H1 (cell line): ENCODE measurements at regions not wholly inside any gene's neighbourhood (a gene's known extent, or its start where the extent isn't known, plus 50 kb on each side); places are given as distances from the start of the nearest gene placed in this dataset.

Experiments
- CTCF ChIA-PET: fragments of 300-600 bp; sonication (Branson Sonifier 250); formaldehyde crosslinking; loops from one replicate; lab custom pipeline; 2021; ENCODE audit not compliant: partially characterized antibody; lab: Charles Lee
- POLR2A ChIA-PET: fragments of 300-600 bp; sonication (Branson Sonifier 250); formaldehyde crosslinking; loops from one replicate; lab custom pipeline; 2021; ENCODE audit warnings: inconsistent platforms; ENCODE audit not compliant: partially characterized antibody; lab: Charles Lee
- DNase-seq, 2 experiments: peaks; one replicate each; pipeline versions ENCODE4 v3.0.0 to v3.0.0-alpha.2; 2010 to 2022; ENCODE audit warnings: low spot score in 2 of 2, low read depth in 1 of 2, mixed read lengths in 1 of 2
- FAIRE-seq: peaks from 2 replicates; lab custom pipeline; 2011; peaks lifted over from hg19 to GRCh38; lab: Jason Lieb, UNC
- H2AFZ ChIP-seq: 2 replicates; pipeline ENCODE4 v1.8.1; 2012; ENCODE audit warnings: low read length, inconsistent platforms
- H2AK5ac ChIP-seq: 2 replicates; pipeline ENCODE4 v1.6.1; 2013; ENCODE audit warnings: low read depth, low read length
- H2BK120ac ChIP-seq: replicated peaks from 2 replicates; pipeline ENCODE3; 2013; ENCODE audit warnings: low read depth, low read length, inconsistent platforms
- H2BK12ac ChIP-seq: 2 replicates; pipeline ENCODE4 v1.6.1; 2013; ENCODE audit warnings: low read depth, low read length
- H2BK15ac ChIP-seq: 2 replicates; pipeline ENCODE4 v1.6.1; 2013; ENCODE audit warnings: low read length
- H2BK20ac ChIP-seq: 2 replicates; pipeline ENCODE4 v1.6.1; 2013; ENCODE audit warnings: low read length
- H2BK5ac ChIP-seq: 2 replicates; pipeline ENCODE4 v1.6.1; 2013; ENCODE audit warnings: low read depth, low read length
- H3K14ac ChIP-seq: 2 replicates; pipeline ENCODE4 v1.6.1; 2013; ENCODE audit warnings: inconsistent platforms; ENCODE audit not compliant: insufficient read length
- H3K18ac ChIP-seq: 2 replicates; pipeline ENCODE4 v1.6.1; 2013; ENCODE audit warnings: low read length; ENCODE audit errors: extremely low read depth
- H3K23ac ChIP-seq: 2 replicates; pipeline ENCODE4 v1.6.1; 2013; ENCODE audit warnings: inconsistent platforms; ENCODE audit not compliant: insufficient read length
- H3K23me2 ChIP-seq: 2 replicates; pipeline ENCODE4 v1.6.1; 2013; ENCODE audit warnings: low read depth, low read length
- H3K27ac ChIP-seq: 2 replicates; pipeline ENCODE4 v1.6.1; 2011; ENCODE audit warnings: low read depth, low read length, inconsistent platforms
- H3K27me3 ChIP-seq, 4 experiments: replicated peaks in 1 of 4; 1 replicate in 1 of 4; 2 replicates in 3 of 4; pipeline versions ENCODE4 v1.6.1 to v1.8.1; 2011 to 2013; ENCODE audit warnings: low read length in 3 of 4, mild to moderate bottlenecking in 3 of 4, inconsistent platforms in 2 of 4, mixed read lengths in 2 of 4, moderate library complexity in 1 of 4; ENCODE audit not compliant: control insufficient read depth in 3 of 4, insufficient read depth in 3 of 4; ENCODE audit errors: extremely low read depth in 1 of 4
- H3K36me3 ChIP-seq, 4 experiments: 2 replicates each; pipeline versions ENCODE4 v1.6.1 to v1.8.1; 2011 to 2013; ENCODE audit warnings: mild to moderate bottlenecking in 4 of 4, low read length in 3 of 4, moderate library complexity in 2 of 4, control low read depth in 1 of 4, inconsistent platforms in 1 of 4; ENCODE audit not compliant: insufficient read depth in 4 of 4, control insufficient read depth in 2 of 4
- H3K4ac ChIP-seq: replicated peaks from 2 replicates; pipeline ENCODE3; 2013; ENCODE audit warnings: low read length, low read depth, mixed read lengths, inconsistent platforms; ENCODE audit not compliant: insufficient read length
- H3K4me1 ChIP-seq, 4 experiments: replicated peaks in 1 of 4; 1 replicate in 1 of 4; 2 replicates in 3 of 4; pipeline versions ENCODE4 v1.6.1 to v1.8.1; 2011 to 2013; ENCODE audit warnings: low read length in 3 of 4, inconsistent platforms in 2 of 4, mixed read lengths in 1 of 4; ENCODE audit not compliant: insufficient read depth in 4 of 4, control insufficient read depth in 3 of 4
- H3K4me2 ChIP-seq, 2 experiments: 2 replicates each; pipeline versions ENCODE4 v1.6.1 to v1.8.1; 2011 to 2013; ENCODE audit warnings: low read depth in 2 of 2, low read length in 2 of 2, control low read depth in 1 of 2, inconsistent platforms in 1 of 2, mild to moderate bottlenecking in 1 of 2; ENCODE audit not compliant: insufficient read depth in 1 of 2
- H3K4me3 ChIP-seq, 4 experiments: fragments of 200-600, 300-600 bp in 1 of 4; sonication (generic), shearing (Covaris generic), sonication (Bioruptor Twin) in 1 of 4; 2 replicates each; pipeline versions ENCODE4 v1.5.1 to v1.8.1; 2011 to 2016; ENCODE audit warnings: low read length in 4 of 4, low read depth in 3 of 4, control low read depth in 2 of 4, inconsistent platforms in 2 of 4, mild to moderate bottlenecking in 2 of 4, mixed read lengths in 1 of 4, moderate library complexity in 1 of 4; ENCODE audit not compliant: insufficient read depth in 2 of 4; ENCODE audit errors: extremely low read depth in 1 of 4
- H3K56ac ChIP-seq: replicated peaks from 2 replicates; pipeline ENCODE3; 2013; ENCODE audit warnings: low read depth, mild to moderate bottlenecking, mixed read lengths, low read length, inconsistent platforms; ENCODE audit not compliant: insufficient read length
- H3K79me1 ChIP-seq: 2 replicates; pipeline ENCODE4 v1.6.1; 2013; ENCODE audit warnings: low read depth, low read length, control low read depth
- H3K79me2 ChIP-seq, 2 experiments: 2 replicates each; pipeline versions ENCODE4 v1.6.1 to v1.8.1; 2012 to 2013; ENCODE audit warnings: low read length in 2 of 2, mild to moderate bottlenecking in 2 of 2, inconsistent platforms in 1 of 2; ENCODE audit not compliant: insufficient read depth in 2 of 2, control insufficient read depth in 1 of 2
- H3K9ac ChIP-seq, 4 experiments: replicated peaks in 1 of 4; 1 replicate in 1 of 4; 2 replicates in 3 of 4; pipeline versions ENCODE4 v1.6.1 to v1.8.1; 2011 to 2013; ENCODE audit warnings: low read depth in 3 of 4, low read length in 3 of 4, control low read depth in 2 of 4, mild to moderate bottlenecking in 2 of 4, moderate library complexity in 2 of 4, inconsistent platforms in 1 of 4; ENCODE audit errors: extremely low read depth in 1 of 4
- H3K9me3 ChIP-seq, 2 experiments: 2 replicates each; pipeline versions ENCODE4 v1.6.1 to v1.8.1; 2012 to 2013; ENCODE audit warnings: mild to moderate bottlenecking in 2 of 2, moderate library complexity in 2 of 2, control low read depth in 1 of 2, inconsistent platforms in 1 of 2, low read depth in 1 of 2, low read length in 1 of 2, mixed read lengths in 1 of 2; ENCODE audit not compliant: insufficient read depth in 2 of 2
- H4K20me1 ChIP-seq, 2 experiments: replicated peaks in 1 of 2; 2 replicates each; pipeline versions ENCODE3 to v1.8.1; 2011 to 2013; ENCODE audit warnings: inconsistent platforms in 2 of 2, low read length in 2 of 2, mild to moderate bottlenecking in 1 of 2; ENCODE audit not compliant: insufficient read depth in 2 of 2, control insufficient read depth in 1 of 2
- H4K5ac ChIP-seq: 2 replicates; pipeline ENCODE4 v1.6.1; 2013; ENCODE audit warnings: low read length, low read depth, mixed read lengths, inconsistent platforms; ENCODE audit not compliant: insufficient read length
- H4K8ac ChIP-seq: 2 replicates; pipeline ENCODE4 v1.8.0; 2013; ENCODE audit warnings: mild to moderate bottlenecking, moderate library complexity, low read length, inconsistent platforms; ENCODE audit not compliant: insufficient read depth; ENCODE audit errors: extremely low read depth
- H4K91ac ChIP-seq: replicated peaks from 2 replicates; pipeline ENCODE3; 2013; ENCODE audit warnings: low read length, mixed read lengths, inconsistent platforms; ENCODE audit not compliant: insufficient read length
- E2F6 ChIP-seq: IDR thresholded peaks from 2 replicates; pipeline ENCODE4 v1.6.1; 2012; ENCODE audit warnings: inconsistent platforms
- MAX ChIP-seq: IDR thresholded peaks from 2 replicates; pipeline ENCODE4 v1.6.1; 2012; ENCODE audit warnings: inconsistent platforms
- NRF1 ChIP-seq: IDR thresholded peaks from 2 replicates; pipeline ENCODE4 v1.6.1; 2011; ENCODE audit warnings: mild to moderate bottlenecking, low read depth, low read length, improper control_type of control experiment
- POLR2AphosphoS5 ChIP-seq: IDR thresholded peaks from 2 replicates; pipeline ENCODE4 v1.6.1; 2011; ENCODE audit warnings: low read depth, low read length
- RAD21 ChIP-seq, 2 experiments: IDR thresholded peaks in 1 of 2; conservative IDR thresholded peaks in 1 of 2; 2 replicates each; pipeline ENCODE4 v1.6.1; 2011; ENCODE audit warnings: low read depth in 2 of 2, low read length in 2 of 2, improper control_type of control experiment in 1 of 2, inconsistent platforms in 1 of 2, mild to moderate bottlenecking in 1 of 2, moderate library complexity in 1 of 2
- WGBS, 2 experiments: shearing (Covaris generic) in 1 of 2; methylation state at CpG; one replicate each; pipeline versions ENCODE4 v1.1.6 to v1.1.7; 2013 to 2015; ENCODE audit warnings: low lambda C conversion rate in 2 of 2, mixed read lengths in 2 of 2, inconsistent platforms in 1 of 2, low coverage in 1 of 2, missing lambda C conversion rate in 1 of 2; ENCODE audit not compliant: insufficient replicate concordance in 2 of 2, insufficient coverage in 1 of 2, insufficient read length in 1 of 2; ENCODE audit errors: extremely low coverage in 1 of 2, missing lambda C conversion rate in 1 of 2; 5-methylcytosine and 5-hydroxymethylcytosine counted together
- TF ChIP-seq, protein P1 (sequence below): IDR thresholded peaks from 2 replicates; pipeline ENCODE4 v1.6.1; 2011; ENCODE audit warnings: low read length, improper control_type of control experiment

DNA sequence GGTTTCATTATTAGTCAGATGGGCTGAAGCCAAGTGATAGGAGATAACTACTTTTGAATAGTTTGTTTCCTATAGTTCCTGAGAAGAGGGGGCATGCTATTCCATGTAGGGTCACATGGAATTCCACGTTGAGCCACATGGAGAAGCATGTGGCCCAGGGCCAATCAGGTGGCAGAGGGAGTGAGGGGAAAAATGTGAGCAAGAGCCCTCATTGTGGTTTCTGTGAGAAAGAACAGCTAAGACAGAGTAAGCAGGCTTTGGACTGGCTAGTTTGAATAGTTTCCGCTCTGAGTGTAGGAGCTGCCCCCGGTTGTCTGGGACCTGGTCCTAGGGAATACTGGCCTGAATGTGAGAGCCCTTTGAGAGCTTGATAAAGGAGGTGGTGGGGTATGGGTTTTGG is 69.9 kb upstream of the CNTNAP4 start:
- Histone ChIP-seq H2BK120ac (no peak overlapping the region), H3K4me3 (no peak overlapping the region), H2BK15ac (no peak overlapping the region), H3K18ac (no peak overlapping the region), H4K5ac (no peak overlapping the region), H4K91ac (no peak overlapping the region), H3K14ac (no peak overlapping the region), H3K4ac (no peak overlapping the region), H3K56ac (no peak overlapping the region), H3K9me3 (0 out of 4 replicates have a peak, but pooled peaks cover 0 to under 1% of the 10 kb centered on the region in 2 experiments), H3K27me3 (no peaks in the 10 kb centered on the region; a peak in 1 of 7 replicates), H3K4me2 (no peak overlapping the region), H4K20me1 (no peaks in the 10 kb centered on the region), H3K27ac (no peak overlapping the region), H3K4me1 (peaks cover 0 to 6% (median 3%) of the 10 kb centered on the region in 4 experiments; a peak in 4 of 7 replicates), H2AFZ (no peak overlapping the region), H3K36me3 (no peaks in the 10 kb centered on the region), H2BK12ac (no peak overlapping the region), H3K79me1 (no peaks in the 10 kb centered on the region), H3K23me2 (no peaks in the 10 kb centered on the region), H4K8ac (no peak overlapping the region), H2BK20ac (no peak overlapping the region), H3K79me2 (no peaks in the 10 kb centered on the region), H2AK5ac (no peak overlapping the region), H3K9ac (no peak overlapping the region), H3K23ac (no peak overlapping the region), H2BK5ac (no peak overlapping the region)
- TF ChIP-seq POLR2AphosphoS5: no peak
- TF ChIP-seq E2F6: peak; percentile 87
- no peak for TF ChIP-seq NRF1
- no peak for TF ChIP-seq RAD21 (IDR thresholded peaks at IDR 0.05 in 1 of 2, conservative IDR thresholded peaks at IDR 0.05 in 1 of 2; ENCODE audit: low read depth in 2 of 2, low read length in 2 of 2)
- TF ChIP-seq MAX: peak; percentile 91
- TF ChIP-seq, protein P1, sequence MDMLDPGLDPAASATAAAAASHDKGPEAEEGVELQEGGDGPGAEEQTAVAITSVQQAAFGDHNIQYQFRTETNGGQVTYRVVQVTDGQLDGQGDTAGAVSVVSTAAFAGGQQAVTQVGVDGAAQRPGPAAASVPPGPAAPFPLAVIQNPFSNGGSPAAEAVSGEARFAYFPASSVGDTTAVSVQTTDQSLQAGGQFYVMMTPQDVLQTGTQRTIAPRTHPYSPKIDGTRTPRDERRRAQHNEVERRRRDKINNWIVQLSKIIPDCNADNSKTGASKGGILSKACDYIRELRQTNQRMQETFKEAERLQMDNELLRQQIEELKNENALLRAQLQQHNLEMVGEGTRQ: peak; percentile 50; the same call in 1 of the 2 replicates
- ChIA-PET CTCF (no interaction called here), POLR2A (no interaction called here)
- DNase-seq (peak in 1 of 2 experiments; percentile 50), FAIRE-seq (no peak)
- WGBS, 2 experiments: 78% methylated on average over 3 of the region's 3 CpGs; no CpG with 5 or more reads in 1 of the 2 experiments
